Astrocyte of the spinal cord (primary cell): ENCODE measurements at regions not wholly inside any gene's neighbourhood (a gene's known extent, or its start where the extent isn't known, plus 50 kb on each side); places are given as distances from the start of the nearest gene placed in this dataset.

Experiments
- DNase-seq: peaks from one replicate; pipeline ENCODE4 v3.0.0; 2011; ENCODE audit warnings: low read depth, low spot score
- H3K4me3 ChIP-seq: 2 replicates; pipeline ENCODE4 v1.5.1; 2011; ENCODE audit warnings: low read depth, mild to moderate bottlenecking, low read length, moderate library complexity
- CTCF ChIP-seq: IDR thresholded peaks from 2 replicates; pipeline ENCODE4 v1.5.1; 2012; ENCODE audit warnings: low read depth, mild to moderate bottlenecking, low read length, inconsistent platforms
- in situ Hi-C: cut with HindIII; loops from 2 replicates; pipeline ENCODE4 v1.10.0; 2017; ENCODE audit warnings: low sequenced_read_pairs

GRCh38 chr14:99029145-99029915 lies 242.7 kb downstream of the BCL11B start:
- DNase-seq: no peak
- no peak for TF ChIP-seq CTCF
- no peak overlapping the region for H3K4me3 ChIP-seq
- in situ Hi-C loops: no loop called here

GRCh38 chr14:99029916-99030305 lies 242.1 kb downstream of the BCL11B start:
- in situ Hi-C loops: no loop called here
- no peak overlapping the region for H3K4me3 ChIP-seq
- no peak for TF ChIP-seq CTCF
- DNase-seq: no peak

- in situ Hi-C loops: no loop called here
- DNase-seq: no peak
Observed at GRCh38 chr14:99030454-99030853, 241.5 kb downstream of the BCL11B start.

GRCh38 chr14:99032759-99033158 lies 239.2 kb downstream of the BCL11B start:
- in situ Hi-C loops: no loop called here
- DNase-seq: no peak
- TF ChIP-seq CTCF: no peak
- no peak overlapping the region for H3K4me3 ChIP-seq

More at GRCh38 chr14:99030454-99030853, 241.5 kb downstream of the BCL11B start:
- no peak for TF ChIP-seq CTCF
- H3K4me3 ChIP-seq: no peak overlapping the region

GRCh38 chr14:99033951-99034350 lies 238.0 kb downstream of the BCL11B start:
- TF ChIP-seq CTCF: no peak
- no peak overlapping the region for H3K4me3 ChIP-seq
- DNase-seq: no peak
- in situ Hi-C loops: no loop called here

GRCh38 chr14:99034711-99035171 lies 237.3 kb downstream of the BCL11B start:
- H3K4me3 ChIP-seq: no peak overlapping the region
- no peak for TF ChIP-seq CTCF
- DNase-seq: no peak
- in situ Hi-C loops: no loop called here
